Neutrophil (primary cell): ENCODE measurements at regions not wholly inside any gene's neighbourhood (a gene's known extent, or its start where the extent isn't known, plus 50 kb on each side); places are given as distances from the start of the nearest gene placed in this dataset.

Experiments
- H3K27ac ChIP-seq: fragments of 200-600 bp; sonication (generic); 2 replicates; pipeline ENCODE4 v1.5.1; 2016; ENCODE audit warnings: mild to moderate bottlenecking, moderate library complexity
- H3K27me3 ChIP-seq: fragments of 200-600 bp; sonication (generic); 2 replicates; pipeline ENCODE4 v1.6.0; 2016; ENCODE audit warnings: mild to moderate bottlenecking
- H3K36me3 ChIP-seq: fragments of 200-600 bp; sonication (generic); 2 replicates; pipeline ENCODE4 v1.5.1; 2017
- H3K4me1 ChIP-seq, 2 experiments: fragments of 200-600 bp in 1 of 2; sonication (generic) in 1 of 2; 1 replicate in 1 of 2; 2 replicates in 1 of 2; pipeline versions ENCODE4 v1.5.1 to v1.6.1; 2013 to 2016; ENCODE audit warnings: low read depth in 1 of 2, low read length in 1 of 2, mild to moderate bottlenecking in 1 of 2, moderate library complexity in 1 of 2; ENCODE audit not compliant: control insufficient read depth in 1 of 2, insufficient read depth in 1 of 2
- H3K4me3 ChIP-seq, 2 experiments: fragments of 200-600 bp in 1 of 2; sonication (generic) in 1 of 2; 1 replicate in 1 of 2; 2 replicates in 1 of 2; pipeline ENCODE4 v1.5.1; 2013 to 2016; ENCODE audit warnings: low read depth in 1 of 2, low read length in 1 of 2, mild to moderate bottlenecking in 1 of 2, moderate library complexity in 1 of 2
- H3K9me3 ChIP-seq: fragments of 200-600 bp; sonication (generic); 2 replicates; pipeline ENCODE4 v1.5.1; 2016
- CTCF ChIP-seq: fragments of 200-600 bp; sonication (generic); IDR thresholded peaks from 2 replicates; pipeline ENCODE4 v1.5.1; 2016; ENCODE audit warnings: antibody characterized with exemption

- no peaks in the 10 kb centered on the region for H3K27me3 ChIP-seq
- no peaks in the 10 kb centered on the region for H3K9me3 ChIP-seq
- no peak overlapping the region for H3K4me3 ChIP-seq
- H3K27ac ChIP-seq = no peak overlapping the region
- peaks cover 0 to 3% of the 10 kb centered on the region in 2 experiments for H3K4me1 ChIP-seq
- no peak for TF ChIP-seq CTCF
- no peaks in the 10 kb centered on the region for H3K36me3 ChIP-seq
Measured at GRCh38 chr10:125263551-125263950, 103.2 kb upstream of the CTBP2 start.

GRCh38 chr10:125262920-125263319, 102.6 kb upstream of the CTBP2 start:
- Histone ChIP-seq H3K4me3 (no peak overlapping the region), H3K9me3 (no peaks in the 10 kb centered on the region), H3K4me1 (peaks cover 0 to 3% of the 10 kb centered on the region in 2 experiments), H3K36me3 (no peaks in the 10 kb centered on the region), H3K27me3 (no peaks in the 10 kb centered on the region), H3K27ac (no peak overlapping the region)
- no peak for TF ChIP-seq CTCF

GRCh38 chr10:125262409-125262808, 102.0 kb upstream of the CTBP2 start:
- H3K4me1 ChIP-seq = peaks cover 0 to 3% of the 10 kb centered on the region in 2 experiments
- H3K36me3 ChIP-seq = no peaks in the 10 kb centered on the region
- no peaks in the 10 kb centered on the region for H3K27me3 ChIP-seq
- TF ChIP-seq CTCF = no peak
- no peak overlapping the region for H3K27ac ChIP-seq
- no peaks in the 10 kb centered on the region for H3K9me3 ChIP-seq
- H3K4me3 ChIP-seq = no peak overlapping the region

- H3K27ac ChIP-seq = no peak overlapping the region
- no peak overlapping the region for H3K4me3 ChIP-seq
- no peaks in the 10 kb centered on the region for H3K9me3 ChIP-seq
- H3K27me3 ChIP-seq = no peaks in the 10 kb centered on the region
- H3K36me3 ChIP-seq = no peaks in the 10 kb centered on the region
- H3K4me1 ChIP-seq = peaks cover 0 to 3% of the 10 kb centered on the region in 2 experiments
- TF ChIP-seq CTCF = no peak
Measured at GRCh38 chr10:125261491-125262186, 101.3 kb upstream of the CTBP2 start.

- Histone ChIP-seq H3K36me3 (no peaks in the 10 kb centered on the region), H3K27ac (no peak overlapping the region), H3K9me3 (no peaks in the 10 kb centered on the region), H3K4me1 (peaks cover 0 to 3% of the 10 kb centered on the region in 2 experiments), H3K4me3 (no peak overlapping the region), H3K27me3 (no peaks in the 10 kb centered on the region)
- no peak for TF ChIP-seq CTCF
Measured at GRCh38 chr10:125260260-125260659, 99.9 kb upstream of the CTBP2 start.
